Stimulated activated CD4-positive, alpha-beta T cell treated with anti-CD3 and anti-CD28 coated beads, Interleukin-2, amount 100 ng/mL, for 4 hours (primary cell): ENCODE measurements at regions not wholly inside any gene's neighbourhood (a gene's known extent, or its start where the extent isn't known, plus 50 kb on each side); places are given as distances from the start of the nearest gene placed in this dataset.
"Not testable (repeated sequence)": the region's sequence is repeated elsewhere in the genome, so short reads cannot be mapped to it uniquely, and the experiment has no call there.

Experiments used
- DNase-seq: peaks from one replicate; pipeline ENCODE4 v3.0.0-alpha.2; 2020; ENCODE audit warnings: low read depth

DNA sequence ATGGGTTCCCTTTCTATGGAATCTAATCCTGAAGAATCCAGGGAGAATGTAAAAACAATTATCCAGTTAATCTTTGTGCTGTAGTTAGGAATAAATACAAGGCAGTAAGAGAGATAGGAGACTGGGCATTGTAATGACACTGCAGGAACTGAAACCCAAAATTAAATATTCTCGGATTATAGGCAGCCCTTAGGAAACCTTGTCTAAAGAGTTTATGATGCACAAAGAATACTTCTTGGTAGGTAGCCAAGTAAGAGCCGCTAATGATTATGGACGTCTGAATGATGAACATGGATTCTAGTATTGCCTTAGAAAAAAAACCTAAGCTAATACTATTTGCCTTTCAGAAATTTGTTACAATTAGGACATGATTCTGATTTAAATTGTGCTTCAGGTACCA, 165.4 kb upstream of the LRIG3 start:
- DNase-seq, result no peak

DNA sequence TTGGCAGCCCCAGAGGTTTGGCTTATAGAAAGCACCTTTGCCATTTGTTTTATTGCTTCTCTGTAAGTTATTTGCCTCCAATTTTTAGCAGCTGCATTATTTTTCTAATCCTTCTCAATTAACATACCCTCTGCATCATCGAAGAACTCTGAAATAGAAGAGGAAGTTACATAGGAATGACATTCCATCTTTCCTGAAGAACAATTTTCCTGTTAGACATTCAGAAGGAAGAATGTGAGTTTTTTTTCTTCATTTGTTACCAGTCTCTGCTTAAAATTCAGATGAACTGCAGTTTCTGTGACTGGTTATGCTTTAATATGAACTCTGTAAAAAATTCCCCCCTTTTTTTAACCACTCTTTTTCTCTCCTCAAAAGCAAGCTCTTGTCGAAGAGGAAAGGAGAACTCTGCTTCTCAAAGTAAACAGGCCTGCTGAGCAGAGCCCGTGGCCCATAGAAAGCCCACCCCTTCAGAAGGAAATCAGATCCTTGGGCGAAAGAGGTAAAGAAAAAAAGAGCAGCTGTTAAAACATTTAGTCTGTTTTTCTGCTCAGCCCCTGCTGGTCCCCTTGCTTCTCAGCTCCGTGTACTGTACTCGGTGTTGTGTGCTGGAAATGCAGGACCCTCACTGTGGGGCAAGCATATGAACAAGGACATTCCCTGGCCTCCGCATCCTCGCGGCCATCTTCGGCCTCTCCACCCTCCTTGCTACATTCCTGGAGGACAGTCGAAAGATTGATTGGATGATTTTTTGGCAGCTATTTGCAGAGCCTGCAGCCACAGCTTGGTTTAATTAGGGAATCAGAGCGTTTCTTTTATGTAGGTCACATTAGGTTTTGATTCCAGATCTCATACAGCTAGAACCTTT, 164.4 kb upstream of the LRIG3 start:
- no peak for DNase-seq

DNA sequence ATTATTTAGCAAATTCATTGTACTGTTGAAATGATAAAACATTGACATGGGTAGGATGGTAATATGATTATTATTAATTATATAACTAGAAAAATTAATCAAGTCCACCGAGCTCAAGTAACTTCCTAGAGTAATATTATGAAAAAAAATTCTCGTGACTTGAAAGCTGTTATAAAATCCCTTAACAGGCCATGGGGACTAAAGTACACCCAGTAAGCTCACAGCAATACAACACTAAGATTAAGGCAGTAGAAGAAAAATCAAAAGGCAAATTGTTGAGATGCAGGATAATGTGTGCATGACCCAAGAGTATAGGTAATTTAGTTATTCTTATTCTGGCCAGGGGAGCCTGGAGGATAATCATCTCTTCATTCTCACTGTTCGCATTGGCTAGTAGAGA, 162.6 kb upstream of the LRIG3 start:
- no peak for DNase-seq

DNA sequence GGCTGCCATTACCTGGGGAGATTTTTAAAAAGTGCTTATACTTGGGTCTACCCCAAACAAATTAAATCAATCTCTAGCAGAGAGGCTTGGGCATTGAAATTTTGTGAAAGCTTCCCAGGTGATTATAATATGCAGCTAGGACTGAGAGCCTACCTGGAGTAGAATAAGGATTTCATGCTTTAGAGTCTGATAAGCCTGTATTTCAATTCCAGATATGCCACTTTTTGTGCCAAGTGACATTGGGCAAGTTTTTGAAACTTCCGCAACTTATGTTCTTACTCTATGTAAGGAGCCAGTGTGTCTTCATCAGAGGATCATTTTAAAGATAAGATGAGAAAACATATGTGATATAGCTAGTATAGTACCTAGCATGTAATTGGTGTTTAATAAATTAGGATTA, 159.8 kb upstream of the LRIG3 start:
- no peak for DNase-seq

DNA sequence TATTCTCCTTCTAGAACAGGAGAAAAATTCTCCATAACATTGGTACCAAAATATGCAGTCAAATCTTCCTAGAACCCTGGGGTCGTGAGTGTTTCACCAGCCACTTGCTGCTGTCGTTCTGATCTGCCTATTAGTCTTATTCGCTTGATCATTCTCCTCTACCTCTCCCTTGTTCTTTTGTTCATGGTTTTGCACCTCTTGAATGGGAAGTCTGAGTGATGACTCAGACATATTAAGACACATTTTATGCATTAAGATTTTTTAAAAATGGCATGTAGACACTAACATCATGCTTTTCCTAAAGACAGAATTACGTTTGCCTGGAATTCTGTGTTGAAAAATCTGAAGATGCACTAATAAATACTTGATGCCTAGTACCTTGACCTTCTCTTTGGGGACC, 159.2 kb upstream of the LRIG3 start:
- no peak for DNase-seq

DNA sequence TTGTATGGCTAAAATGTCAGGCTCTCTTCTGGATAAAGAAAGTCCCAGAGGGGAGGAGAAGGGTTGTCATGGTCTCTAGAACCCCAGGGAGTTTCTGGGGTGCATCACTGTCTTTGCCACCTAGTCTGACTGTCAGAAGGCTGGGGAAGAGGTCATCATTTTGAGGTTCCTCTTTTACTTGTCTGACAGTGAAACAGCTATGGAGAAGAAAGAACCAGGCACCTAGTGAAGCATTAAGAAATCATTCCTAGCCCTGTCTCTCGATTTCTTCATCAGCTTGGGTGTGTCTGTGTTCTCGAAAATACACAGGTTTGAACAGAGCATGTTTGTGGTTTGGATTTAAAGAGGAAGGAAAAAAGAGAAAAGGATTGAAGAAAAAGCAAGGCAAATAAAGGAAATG, 158.7 kb upstream of the LRIG3 start:
- DNase-seq, result no peak

DNA sequence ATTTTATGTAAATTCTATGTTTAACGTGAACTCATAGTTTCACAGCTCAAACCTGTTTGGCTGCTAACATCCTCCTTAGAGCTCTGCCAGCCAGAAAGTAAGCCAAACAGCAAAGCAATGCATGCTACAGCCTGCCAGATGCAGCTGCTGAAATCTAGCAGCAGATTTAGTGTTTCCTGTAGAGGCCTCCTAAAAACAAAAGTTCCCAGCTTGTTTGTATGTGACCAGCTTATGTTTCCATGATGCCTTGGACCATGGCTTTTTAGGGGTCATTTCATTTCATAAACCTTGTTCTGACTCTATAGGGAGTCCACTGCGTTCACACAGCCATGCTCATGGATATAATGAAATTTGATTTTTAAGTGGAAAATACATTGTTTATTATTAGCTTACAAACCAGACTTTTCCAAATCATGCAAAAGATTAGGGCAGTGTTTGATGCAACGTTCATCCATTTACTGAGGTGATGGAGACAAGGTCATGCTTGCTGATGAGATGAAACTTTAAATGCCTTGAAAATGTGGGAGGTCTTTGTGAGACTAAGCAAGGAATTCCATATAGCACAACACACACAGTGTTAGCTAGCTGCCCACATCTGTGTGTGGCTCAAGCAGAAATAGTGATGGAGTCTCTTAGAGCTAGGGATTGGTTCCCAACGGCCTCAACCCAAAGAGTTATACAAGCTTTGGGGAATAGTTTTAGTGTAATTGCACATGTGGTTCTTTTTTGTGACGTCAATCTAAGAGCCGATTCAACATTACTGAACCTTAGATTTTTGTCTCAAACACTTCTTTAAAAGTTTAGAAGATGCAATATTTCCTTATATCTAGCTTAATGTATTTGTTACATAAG, 157.5 kb upstream of the LRIG3 start:
- no peak for DNase-seq

DNA sequence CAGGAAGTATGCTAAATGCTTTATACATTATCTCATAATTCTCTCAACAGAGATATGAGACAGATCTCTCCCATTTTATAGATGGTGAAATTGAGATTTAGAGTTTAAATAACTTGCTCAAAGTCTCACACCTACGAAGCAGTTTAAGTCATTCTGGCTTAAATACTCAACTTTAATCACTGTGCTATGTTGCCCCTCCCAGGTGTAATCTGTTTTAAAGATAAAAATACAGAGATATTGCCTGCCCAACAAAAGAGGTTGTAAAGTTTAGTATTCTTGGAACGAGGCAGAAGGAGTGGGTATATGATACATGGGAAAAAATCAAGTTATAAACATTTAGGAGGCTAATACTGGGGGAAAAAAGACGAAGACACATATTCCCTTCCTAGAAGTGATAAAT, 156.8 kb upstream of the LRIG3 start:
- DNase-seq, result no peak

DNA sequence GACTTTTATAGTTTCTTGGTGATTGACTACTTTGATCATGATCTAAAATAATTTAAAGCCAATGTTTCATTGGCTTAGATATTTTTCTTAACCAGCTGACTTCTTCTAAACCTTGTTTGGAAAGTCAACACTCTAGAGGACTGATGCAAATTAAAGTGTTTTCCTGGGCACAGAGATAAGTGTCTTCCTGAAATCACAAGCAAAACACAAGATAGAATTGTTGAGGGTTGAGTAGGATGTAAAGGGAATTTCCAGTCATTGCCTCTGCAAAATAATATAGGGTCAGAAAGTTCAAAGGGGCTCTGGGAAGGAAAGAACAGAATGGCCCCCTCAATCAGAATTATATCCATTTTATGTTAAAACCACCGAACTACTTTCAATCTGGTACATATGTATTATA, 156.3 kb upstream of the LRIG3 start:
- DNase-seq, result no peak

DNA sequence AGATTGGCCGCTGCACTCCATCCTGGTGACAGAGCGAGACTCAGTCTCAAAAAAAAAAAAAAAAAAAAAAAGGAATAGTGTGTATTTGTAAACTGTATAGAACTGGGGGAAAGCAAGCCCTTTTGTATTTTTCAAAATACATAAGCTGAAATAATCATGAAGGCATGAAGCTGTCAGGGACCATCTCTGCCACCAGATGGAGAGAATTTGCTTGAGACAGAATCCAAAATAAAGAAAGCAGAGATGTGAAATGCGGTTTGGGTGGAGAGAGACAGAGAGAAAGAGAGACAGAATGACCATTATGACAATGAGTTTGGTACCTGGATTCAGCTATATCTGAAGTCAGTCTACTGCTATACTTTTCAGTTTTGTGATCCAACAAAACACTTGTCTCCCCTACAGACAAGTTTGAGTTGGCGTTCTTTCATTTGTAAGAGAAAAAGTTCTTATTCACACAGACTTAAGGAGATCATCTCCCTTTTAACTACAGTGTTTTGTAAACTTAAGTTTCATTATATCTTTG, 155.7 kb upstream of the LRIG3 start:
- no peak for DNase-seq

DNA sequence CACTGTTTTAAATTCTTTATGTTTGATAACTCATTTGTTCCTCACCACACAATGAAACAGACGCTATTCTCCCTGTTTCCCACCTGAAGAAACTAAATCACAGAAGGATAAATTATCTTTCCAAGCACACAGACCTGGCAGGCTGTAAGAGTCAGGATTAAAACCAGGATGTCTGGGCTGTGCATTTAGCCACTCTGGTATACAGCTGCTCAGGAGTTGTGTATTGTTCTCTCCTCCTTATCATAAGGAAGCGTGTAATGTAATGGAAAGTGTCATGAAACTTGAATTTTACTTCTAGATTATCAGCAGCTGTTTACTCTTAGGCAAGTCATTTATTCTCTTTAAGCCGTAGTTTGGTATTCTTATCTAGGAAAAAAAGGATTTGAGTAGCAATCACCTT, 154.8 kb upstream of the LRIG3 start:
- DNase-seq, result no peak

DNA sequence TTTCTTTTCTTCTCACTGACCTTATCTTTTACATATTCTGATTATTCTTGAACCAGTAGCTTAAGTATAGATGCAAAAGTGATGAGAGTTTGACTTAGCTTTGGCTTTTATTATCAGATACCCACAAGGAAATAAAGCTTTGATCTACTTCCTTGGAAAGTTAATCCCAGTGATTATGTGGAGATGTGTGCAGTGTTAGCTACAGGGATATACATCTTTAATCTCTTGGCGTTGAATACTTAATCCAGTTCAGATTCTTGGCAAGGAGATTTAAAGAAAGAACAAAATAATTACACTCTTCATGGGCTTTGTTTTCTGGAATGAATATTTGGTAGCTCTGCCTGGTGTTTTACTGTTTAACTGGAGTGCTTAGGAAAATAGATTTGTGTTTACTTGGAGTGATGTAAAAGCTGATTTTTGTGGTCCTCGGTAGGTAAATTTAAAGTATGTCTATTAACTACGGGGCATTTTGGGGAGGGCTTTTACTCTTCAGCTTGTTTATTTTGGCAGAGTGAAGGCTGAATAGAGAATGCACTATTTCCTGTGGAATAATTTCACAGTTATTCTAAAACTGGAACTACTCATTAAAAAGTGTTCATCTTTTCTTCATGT, 150.1 kb upstream of the LRIG3 start:
- DNase-seq, result no peak

DNA sequence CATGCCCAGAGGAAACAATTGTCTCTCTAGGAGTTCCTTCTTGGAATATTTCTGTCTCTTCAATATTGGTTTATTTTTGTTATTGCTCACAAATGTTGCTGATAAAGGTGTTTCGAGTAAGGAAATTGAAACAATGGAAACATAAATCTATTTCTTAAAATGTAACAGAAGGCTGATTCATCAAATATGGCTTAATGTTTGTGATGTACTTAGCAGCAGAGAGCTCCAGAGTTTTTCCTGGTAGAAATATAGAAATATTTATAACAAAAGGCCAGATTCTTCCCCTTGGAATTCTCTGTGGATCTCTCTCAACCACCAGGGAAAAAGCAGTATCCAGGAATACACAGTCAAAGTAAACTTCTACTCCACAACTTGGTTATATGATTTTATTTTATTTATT, 149.2 kb upstream of the LRIG3 start:
- DNase-seq, result no peak

DNA sequence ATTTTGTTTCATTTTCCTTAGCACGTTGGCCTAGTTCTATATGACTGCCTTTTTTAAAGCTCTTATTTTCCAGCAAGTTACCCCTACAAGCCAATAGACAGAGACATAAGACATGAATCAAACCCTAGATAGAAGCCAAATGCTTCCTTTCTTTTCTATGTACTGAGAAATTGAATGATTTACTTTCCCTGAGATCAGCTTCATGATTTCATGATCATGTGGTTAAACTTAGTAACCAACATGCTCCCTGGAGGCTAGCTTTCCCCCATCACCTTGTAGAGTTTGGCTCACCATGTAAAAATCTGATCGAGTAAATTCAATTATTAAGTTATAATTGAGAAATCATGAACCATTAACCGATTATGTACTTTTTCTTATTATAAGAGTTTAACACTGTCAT, 148.1 kb upstream of the LRIG3 start:
- no peak for DNase-seq

DNA sequence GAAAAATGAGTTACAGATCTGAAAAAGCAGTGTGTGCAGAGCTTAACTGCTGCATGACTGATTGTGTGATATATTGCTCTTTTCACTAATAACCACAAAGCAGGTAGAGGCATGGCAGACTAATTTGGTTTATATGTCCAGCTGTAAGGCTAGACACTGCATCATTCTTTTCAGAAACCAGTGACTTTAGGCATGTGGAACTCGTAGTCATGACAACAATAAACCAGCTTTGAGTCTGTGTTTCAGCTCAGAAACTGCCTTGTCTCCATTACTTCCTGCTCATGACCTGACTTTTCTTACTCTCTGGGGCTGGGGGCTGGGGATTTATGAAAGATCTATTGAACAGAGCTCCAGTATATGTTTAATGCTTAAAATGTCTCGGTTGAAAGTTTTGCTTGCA, 146.8 kb upstream of the LRIG3 start:
- no peak for DNase-seq

DNA sequence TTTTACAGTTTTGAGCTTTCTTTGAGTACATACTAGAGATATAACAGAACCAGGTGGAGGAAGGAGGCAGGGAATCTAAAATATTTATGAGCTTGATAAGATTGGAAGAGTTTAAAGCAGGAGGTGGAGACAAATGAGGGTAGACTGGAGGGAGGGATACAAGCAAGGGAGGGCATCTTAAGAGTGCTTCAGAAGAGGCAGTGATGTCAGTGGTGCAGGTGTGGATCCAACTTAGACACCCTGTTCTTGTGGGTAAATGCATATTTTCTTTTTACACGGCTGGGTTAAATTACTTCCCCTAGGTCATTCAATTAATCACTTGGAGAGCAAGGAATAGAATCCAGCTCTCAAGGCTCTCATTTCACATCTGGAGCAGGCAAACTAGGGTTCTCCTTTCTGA, 146.1 kb upstream of the LRIG3 start:
- DNase-seq, result no peak

DNA sequence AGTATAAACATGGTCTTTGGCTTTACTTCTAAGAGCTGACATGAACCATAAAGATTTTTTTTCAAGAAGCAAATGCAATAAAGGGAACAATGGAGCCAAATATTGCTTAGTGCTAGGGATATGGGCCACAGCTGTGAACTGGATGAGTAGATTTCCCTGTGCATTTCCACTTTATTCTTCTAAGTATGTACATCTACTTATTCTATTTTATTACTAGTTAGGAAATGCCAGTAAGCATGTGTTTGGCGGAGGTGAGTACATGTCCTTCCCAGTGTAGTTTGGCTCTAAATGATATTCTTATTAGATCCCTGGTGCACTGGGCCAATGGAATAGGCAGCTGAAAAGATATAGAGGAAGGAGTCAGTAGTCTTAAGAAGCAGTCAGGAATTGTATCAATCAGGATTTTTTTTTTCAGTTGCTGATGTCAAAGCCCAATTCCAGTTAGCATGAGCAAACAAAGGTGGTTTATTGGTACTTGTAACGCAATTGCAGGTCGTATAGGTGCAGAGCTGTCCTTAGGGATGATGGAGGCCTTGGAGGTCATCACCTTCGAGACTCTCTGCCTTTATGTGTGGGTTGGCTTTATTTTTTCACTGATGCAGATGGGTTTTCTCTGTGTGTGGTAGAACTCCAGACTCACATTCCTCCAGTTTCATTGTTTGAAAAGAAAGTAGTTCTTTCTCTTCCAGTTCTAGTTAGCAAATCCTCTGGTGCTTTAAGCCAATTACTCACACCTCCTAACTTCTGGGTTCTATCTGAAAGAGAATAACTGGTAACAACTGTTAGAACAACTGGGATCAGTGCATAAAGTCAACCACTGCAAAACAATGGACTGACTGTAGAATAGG, 139.0 kb upstream of the LRIG3 start:
- no peak for DNase-seq

DNA sequence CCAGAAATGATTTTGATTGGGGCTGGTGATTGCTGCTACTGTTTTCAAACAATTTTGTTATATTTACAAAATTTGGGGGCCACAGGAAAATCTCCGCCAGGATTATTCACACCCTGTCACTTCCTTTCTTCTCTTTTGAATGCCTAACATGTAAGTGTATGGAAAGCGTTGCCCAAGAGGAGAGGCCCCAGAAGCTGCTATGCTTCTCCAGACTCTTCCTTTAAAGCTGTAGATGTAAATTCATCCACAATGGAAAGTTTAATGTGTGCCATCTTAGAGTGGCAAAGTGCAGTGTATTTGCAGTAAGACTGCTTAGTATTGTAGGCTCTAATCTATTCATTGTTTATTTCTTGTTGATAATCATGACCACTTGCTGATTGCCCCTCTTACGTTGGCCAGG, 136.7 kb upstream of the LRIG3 start:
- no peak for DNase-seq

DNA sequence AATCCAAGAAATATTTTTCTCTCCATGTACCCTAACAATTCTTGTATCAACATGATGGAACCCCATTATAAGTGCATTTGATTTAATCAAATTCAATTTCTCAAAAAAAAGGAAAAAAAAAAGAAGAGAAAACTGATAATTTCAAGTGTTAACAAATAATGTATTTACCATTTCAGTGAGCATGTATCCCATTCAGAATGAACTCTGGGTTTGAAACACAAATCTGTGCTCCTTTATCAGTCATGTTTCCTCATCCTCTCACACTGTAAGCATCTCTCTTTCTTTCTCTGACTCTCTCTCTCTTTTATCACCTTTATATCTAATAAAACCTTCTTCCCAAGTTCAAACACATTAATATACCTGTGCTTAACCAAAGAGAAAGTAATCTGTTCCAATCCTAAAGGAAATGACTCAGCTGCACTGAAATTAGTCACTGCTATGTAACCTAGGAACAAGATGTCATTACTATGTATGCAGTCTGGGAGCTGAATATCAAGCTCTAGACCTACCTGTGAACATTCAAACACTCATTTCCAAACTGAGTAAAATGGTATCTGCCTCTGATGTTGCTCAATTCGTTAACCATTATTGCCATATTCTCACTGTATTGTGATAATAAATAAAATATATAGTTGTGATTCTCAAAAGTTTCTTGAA, 135.0 kb upstream of the LRIG3 start:
- DNase-seq, result no peak

DNA sequence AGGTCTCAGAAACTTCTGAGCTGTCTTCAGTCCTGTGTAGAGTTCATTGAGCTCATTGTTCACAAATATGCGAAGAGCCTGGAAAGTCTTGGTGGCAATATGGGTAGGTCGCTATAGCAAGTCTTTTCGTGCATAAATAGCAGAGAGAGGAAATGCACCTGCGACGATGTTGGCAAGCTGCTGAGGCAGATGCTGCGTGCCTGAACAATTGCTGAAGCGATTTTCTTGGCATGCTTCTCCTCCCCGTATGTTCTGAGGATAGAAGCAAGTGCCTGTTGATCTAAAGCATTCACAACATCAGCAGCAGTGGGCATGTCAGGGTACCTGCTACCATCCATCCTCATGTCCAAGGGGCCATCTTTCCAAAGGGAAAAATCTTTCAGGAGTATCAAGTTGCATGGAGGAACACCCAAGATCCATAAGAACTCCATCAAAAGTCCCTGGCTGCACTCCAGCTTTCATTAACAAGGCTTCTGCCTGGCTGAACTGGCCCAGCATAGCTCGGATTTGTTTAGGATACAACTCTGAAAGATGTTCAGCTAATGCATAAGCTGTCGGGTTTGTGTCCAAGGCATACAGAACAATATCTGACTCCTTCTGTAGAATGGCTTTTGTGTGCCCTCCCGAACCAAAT, 133.1 kb upstream of the LRIG3 start:
- not testable (repeated sequence) for DNase-seq
